GM12891 (cell line): ENCODE measurements at regions not wholly inside any gene's neighbourhood (a gene's known extent, or its start where the extent isn't known, plus 50 kb on each side); places are given as distances from the start of the nearest gene placed in this dataset.

ENCODE experiments used
- PAX5 ChIP-seq: IDR thresholded peaks from 2 replicates; pipeline ENCODE4 v1.6.1; 2011; ENCODE audit warnings: low read length, moderate library complexity, mild to moderate bottlenecking; ENCODE audit not compliant: insufficient read depth, severe bottlenecking
- POLR2A ChIP-seq: IDR thresholded peaks from 2 replicates; pipeline ENCODE4 v1.6.1; 2011; ENCODE audit warnings: low read depth, low read length, control low read depth
- POLR2AphosphoS5 ChIP-seq: IDR thresholded peaks from 2 replicates; pipeline ENCODE4 v1.6.1; 2011; ENCODE audit warnings: low read depth, low read length, control low read depth
- POU2F2 ChIP-seq: IDR thresholded peaks from 2 replicates; pipeline ENCODE4 v1.6.1; 2011; ENCODE audit warnings: low read depth, mild to moderate bottlenecking, control low read depth, low read length, moderate library complexity
- SPI1 ChIP-seq: IDR thresholded peaks from 2 replicates; pipeline ENCODE4 v1.6.1; 2011; ENCODE audit warnings: low read depth, low read length, control low read depth
- TAF1 ChIP-seq: IDR thresholded peaks from 2 replicates; pipeline ENCODE4 v1.6.1; 2011; ENCODE audit warnings: low read depth, low read length, control low read depth

DNA sequence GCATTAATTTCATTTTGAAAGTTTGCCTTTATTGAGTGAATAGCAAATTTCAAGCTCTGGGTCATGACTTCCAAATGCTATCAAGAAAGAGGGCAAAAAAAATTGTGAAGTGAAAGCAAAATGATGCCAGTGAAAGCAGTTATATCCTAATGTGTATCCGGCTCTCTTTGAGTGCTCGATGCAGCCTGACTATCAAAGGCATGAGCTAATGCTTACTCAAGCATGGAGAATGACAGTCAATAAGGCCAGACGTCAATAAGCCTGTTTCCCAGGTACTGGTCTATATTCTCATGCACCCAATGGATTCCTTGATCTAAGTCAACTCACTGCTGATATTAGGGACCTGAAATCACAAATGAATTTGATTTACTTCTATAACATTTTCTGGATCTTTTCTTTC is 435.5 kb downstream of the CAAP1 start:
- TF ChIP-seq POLR2A (no peak), POLR2AphosphoS5 (no peak), TAF1 (no peak), PAX5 (no peak), SPI1 (no peak), POU2F2 (no peak)
